H1 (cell line): ENCODE measurements at regions not wholly inside any gene's neighbourhood (a gene's known extent, or its start where the extent isn't known, plus 50 kb on each side); places are given as distances from the start of the nearest gene placed in this dataset.

ENCODE experiments used
- CTCF ChIA-PET: fragments of 300-600 bp; sonication (Branson Sonifier 250); formaldehyde crosslinking; loops from one replicate; lab custom pipeline; 2021; ENCODE audit not compliant: partially characterized antibody; lab: Charles Lee
- POLR2A ChIA-PET: fragments of 300-600 bp; sonication (Branson Sonifier 250); formaldehyde crosslinking; loops from one replicate; lab custom pipeline; 2021; ENCODE audit warnings: inconsistent platforms; ENCODE audit not compliant: partially characterized antibody; lab: Charles Lee
- DNase-seq, 2 experiments: peaks; one replicate each; pipeline versions ENCODE4 v3.0.0 to v3.0.0-alpha.2; 2010 to 2022; ENCODE audit warnings: low spot score in 2 of 2, low read depth in 1 of 2, mixed read lengths in 1 of 2
- FAIRE-seq: peaks from 2 replicates; lab custom pipeline; 2011; peaks lifted over from hg19 to GRCh38; lab: Jason Lieb, UNC
- H2AFZ ChIP-seq: 2 replicates; pipeline ENCODE4 v1.8.1; 2012; ENCODE audit warnings: low read length, inconsistent platforms
- H2AK5ac ChIP-seq: 2 replicates; pipeline ENCODE4 v1.6.1; 2013; ENCODE audit warnings: low read depth, low read length
- H2BK120ac ChIP-seq: replicated peaks from 2 replicates; pipeline ENCODE3; 2013; ENCODE audit warnings: low read depth, low read length, inconsistent platforms
- H2BK12ac ChIP-seq: 2 replicates; pipeline ENCODE4 v1.6.1; 2013; ENCODE audit warnings: low read depth, low read length
- H2BK15ac ChIP-seq: 2 replicates; pipeline ENCODE4 v1.6.1; 2013; ENCODE audit warnings: low read length
- H2BK20ac ChIP-seq: 2 replicates; pipeline ENCODE4 v1.6.1; 2013; ENCODE audit warnings: low read length
- H2BK5ac ChIP-seq: 2 replicates; pipeline ENCODE4 v1.6.1; 2013; ENCODE audit warnings: low read depth, low read length
- H3K14ac ChIP-seq: 2 replicates; pipeline ENCODE4 v1.6.1; 2013; ENCODE audit warnings: inconsistent platforms; ENCODE audit not compliant: insufficient read length
- H3K18ac ChIP-seq: 2 replicates; pipeline ENCODE4 v1.6.1; 2013; ENCODE audit warnings: low read length; ENCODE audit errors: extremely low read depth
- H3K23ac ChIP-seq: 2 replicates; pipeline ENCODE4 v1.6.1; 2013; ENCODE audit warnings: inconsistent platforms; ENCODE audit not compliant: insufficient read length
- H3K23me2 ChIP-seq: 2 replicates; pipeline ENCODE4 v1.6.1; 2013; ENCODE audit warnings: low read depth, low read length
- H3K27ac ChIP-seq: 2 replicates; pipeline ENCODE4 v1.6.1; 2011; ENCODE audit warnings: low read depth, low read length, inconsistent platforms
- H3K27me3 ChIP-seq, 4 experiments: replicated peaks in 1 of 4; 1 replicate in 1 of 4; 2 replicates in 3 of 4; pipeline versions ENCODE4 v1.6.1 to v1.8.1; 2011 to 2013; ENCODE audit warnings: low read length in 3 of 4, mild to moderate bottlenecking in 3 of 4, inconsistent platforms in 2 of 4, mixed read lengths in 2 of 4, moderate library complexity in 1 of 4; ENCODE audit not compliant: control insufficient read depth in 3 of 4, insufficient read depth in 3 of 4; ENCODE audit errors: extremely low read depth in 1 of 4
- H3K36me3 ChIP-seq, 4 experiments: 2 replicates each; pipeline versions ENCODE4 v1.6.1 to v1.8.1; 2011 to 2013; ENCODE audit warnings: mild to moderate bottlenecking in 4 of 4, low read length in 3 of 4, moderate library complexity in 2 of 4, control low read depth in 1 of 4, inconsistent platforms in 1 of 4; ENCODE audit not compliant: insufficient read depth in 4 of 4, control insufficient read depth in 2 of 4
- H3K4ac ChIP-seq: replicated peaks from 2 replicates; pipeline ENCODE3; 2013; ENCODE audit warnings: low read length, low read depth, mixed read lengths, inconsistent platforms; ENCODE audit not compliant: insufficient read length
- H3K4me1 ChIP-seq, 4 experiments: replicated peaks in 1 of 4; 1 replicate in 1 of 4; 2 replicates in 3 of 4; pipeline versions ENCODE4 v1.6.1 to v1.8.1; 2011 to 2013; ENCODE audit warnings: low read length in 3 of 4, inconsistent platforms in 2 of 4, mixed read lengths in 1 of 4; ENCODE audit not compliant: insufficient read depth in 4 of 4, control insufficient read depth in 3 of 4
- H3K4me2 ChIP-seq, 2 experiments: 2 replicates each; pipeline versions ENCODE4 v1.6.1 to v1.8.1; 2011 to 2013; ENCODE audit warnings: low read depth in 2 of 2, low read length in 2 of 2, control low read depth in 1 of 2, inconsistent platforms in 1 of 2, mild to moderate bottlenecking in 1 of 2; ENCODE audit not compliant: insufficient read depth in 1 of 2
- H3K4me3 ChIP-seq, 4 experiments: fragments of 200-600, 300-600 bp in 1 of 4; sonication (generic), shearing (Covaris generic), sonication (Bioruptor Twin) in 1 of 4; 2 replicates each; pipeline versions ENCODE4 v1.5.1 to v1.8.1; 2011 to 2016; ENCODE audit warnings: low read length in 4 of 4, low read depth in 3 of 4, control low read depth in 2 of 4, inconsistent platforms in 2 of 4, mild to moderate bottlenecking in 2 of 4, mixed read lengths in 1 of 4, moderate library complexity in 1 of 4; ENCODE audit not compliant: insufficient read depth in 2 of 4; ENCODE audit errors: extremely low read depth in 1 of 4
- H3K56ac ChIP-seq: replicated peaks from 2 replicates; pipeline ENCODE3; 2013; ENCODE audit warnings: low read depth, mild to moderate bottlenecking, mixed read lengths, low read length, inconsistent platforms; ENCODE audit not compliant: insufficient read length
- H3K79me1 ChIP-seq: 2 replicates; pipeline ENCODE4 v1.6.1; 2013; ENCODE audit warnings: low read depth, low read length, control low read depth
- H3K79me2 ChIP-seq, 2 experiments: 2 replicates each; pipeline versions ENCODE4 v1.6.1 to v1.8.1; 2012 to 2013; ENCODE audit warnings: low read length in 2 of 2, mild to moderate bottlenecking in 2 of 2, inconsistent platforms in 1 of 2; ENCODE audit not compliant: insufficient read depth in 2 of 2, control insufficient read depth in 1 of 2
- H3K9ac ChIP-seq, 4 experiments: replicated peaks in 1 of 4; 1 replicate in 1 of 4; 2 replicates in 3 of 4; pipeline versions ENCODE4 v1.6.1 to v1.8.1; 2011 to 2013; ENCODE audit warnings: low read depth in 3 of 4, low read length in 3 of 4, control low read depth in 2 of 4, mild to moderate bottlenecking in 2 of 4, moderate library complexity in 2 of 4, inconsistent platforms in 1 of 4; ENCODE audit errors: extremely low read depth in 1 of 4
- H3K9me3 ChIP-seq, 2 experiments: 2 replicates each; pipeline versions ENCODE4 v1.6.1 to v1.8.1; 2012 to 2013; ENCODE audit warnings: mild to moderate bottlenecking in 2 of 2, moderate library complexity in 2 of 2, control low read depth in 1 of 2, inconsistent platforms in 1 of 2, low read depth in 1 of 2, low read length in 1 of 2, mixed read lengths in 1 of 2; ENCODE audit not compliant: insufficient read depth in 2 of 2
- H4K20me1 ChIP-seq, 2 experiments: replicated peaks in 1 of 2; 2 replicates each; pipeline versions ENCODE3 to v1.8.1; 2011 to 2013; ENCODE audit warnings: inconsistent platforms in 2 of 2, low read length in 2 of 2, mild to moderate bottlenecking in 1 of 2; ENCODE audit not compliant: insufficient read depth in 2 of 2, control insufficient read depth in 1 of 2
- H4K5ac ChIP-seq: 2 replicates; pipeline ENCODE4 v1.6.1; 2013; ENCODE audit warnings: low read length, low read depth, mixed read lengths, inconsistent platforms; ENCODE audit not compliant: insufficient read length
- H4K8ac ChIP-seq: 2 replicates; pipeline ENCODE4 v1.8.0; 2013; ENCODE audit warnings: mild to moderate bottlenecking, moderate library complexity, low read length, inconsistent platforms; ENCODE audit not compliant: insufficient read depth; ENCODE audit errors: extremely low read depth
- H4K91ac ChIP-seq: replicated peaks from 2 replicates; pipeline ENCODE3; 2013; ENCODE audit warnings: low read length, mixed read lengths, inconsistent platforms; ENCODE audit not compliant: insufficient read length
- CBX5 ChIP-seq: fragments of 300-800, 300-1000 bp; sonication (generic); IDR thresholded peaks from 2 replicates; pipeline ENCODE4 v1.7.1; 2016; ENCODE audit warnings: antibody characterized with exemption, low read length, low read depth
- CTCF ChIP-seq, 3 experiments: IDR thresholded peaks; 1 replicate in 2 of 3; 2 replicates in 1 of 3; pipeline versions ENCODE4 v1.5.1 to v1.6.1; 2011; ENCODE audit warnings: low read length in 3 of 3, mild to moderate bottlenecking in 3 of 3, inconsistent platforms in 2 of 3, low read depth in 1 of 3, moderate library complexity in 1 of 3; ENCODE audit not compliant: insufficient read depth in 1 of 3; ENCODE audit errors: control extremely low read depth in 1 of 3
- GABPA ChIP-seq: IDR thresholded peaks from 2 replicates; pipeline ENCODE4 v1.6.1; 2011; ENCODE audit warnings: mild to moderate bottlenecking, low read length, moderate library complexity, borderline replicate concordance; ENCODE audit not compliant: insufficient read depth
- POLR2AphosphoS5 ChIP-seq: IDR thresholded peaks from 2 replicates; pipeline ENCODE4 v1.6.1; 2011; ENCODE audit warnings: low read depth, low read length
- RBBP5 ChIP-seq: IDR thresholded peaks from 2 replicates; pipeline ENCODE4 v1.7.1; 2012; ENCODE audit warnings: low read depth, mild to moderate bottlenecking, inconsistent platforms, low read length, moderate library complexity, borderline replicate concordance
- SP2 ChIP-seq: IDR thresholded peaks from 2 replicates; pipeline ENCODE4 v1.6.1; 2012; ENCODE audit warnings: mild to moderate bottlenecking, low read length, inconsistent platforms
- TCF12 ChIP-seq: IDR thresholded peaks from 2 replicates; pipeline ENCODE4 v1.6.1; 2011; ENCODE audit warnings: low read depth, mild to moderate bottlenecking, low read length
- YY1 ChIP-seq: IDR thresholded peaks from 2 replicates; pipeline ENCODE4 v1.6.1; 2011; ENCODE audit warnings: low read depth, mild to moderate bottlenecking, low read length
- WGBS, 2 experiments: shearing (Covaris generic) in 1 of 2; methylation state at CpG; one replicate each; pipeline versions ENCODE4 v1.1.6 to v1.1.7; 2013 to 2015; ENCODE audit warnings: low lambda C conversion rate in 2 of 2, mixed read lengths in 2 of 2, inconsistent platforms in 1 of 2, low coverage in 1 of 2, missing lambda C conversion rate in 1 of 2; ENCODE audit not compliant: insufficient replicate concordance in 2 of 2, insufficient coverage in 1 of 2, insufficient read length in 1 of 2; ENCODE audit errors: extremely low coverage in 1 of 2, missing lambda C conversion rate in 1 of 2; 5-methylcytosine and 5-hydroxymethylcytosine counted together

GRCh38 chr13:32878163-32878562, 138.1 kb upstream of the KL start:
- no peak for FAIRE-seq
- no peak for TF ChIP-seq TCF12
- no peak for TF ChIP-seq POLR2AphosphoS5
- no peak for TF ChIP-seq GABPA
- TF ChIP-seq CTCF (IDR thresholded peaks at IDR 0.05; ENCODE audit: control extremely low read depth in 1 of 3, insufficient read depth in 1 of 3, low read depth in 1 of 3, low read length in 3 of 3), result no peak
- no peak for TF ChIP-seq CBX5
- TF ChIP-seq SP2, result no peak
- no peak for TF ChIP-seq RBBP5
- no peak for TF ChIP-seq YY1

More at GRCh38 chr13:32878163-32878562, 138.1 kb upstream of the KL start:
- H3K56ac ChIP-seq, result no peak overlapping the region
- H4K8ac ChIP-seq, result no peak overlapping the region
- H2BK120ac ChIP-seq, result no peak overlapping the region
- H3K23me2 ChIP-seq, result no peaks in the 10 kb centered on the region
- no peak overlapping the region for H3K9ac ChIP-seq
- no peak overlapping the region for H2AFZ ChIP-seq
- no peak overlapping the region for H2BK5ac ChIP-seq
- H3K14ac ChIP-seq, result no peak overlapping the region
- H3K4me3 ChIP-seq, result no peak overlapping the region
- no peak for DNase-seq
- no peaks in the 10 kb centered on the region for H3K4me1 ChIP-seq
- H2BK15ac ChIP-seq, result no peak overlapping the region
- no peaks in the 10 kb centered on the region for H4K20me1 ChIP-seq
- H4K91ac ChIP-seq, result no peak overlapping the region
- H2BK12ac ChIP-seq, result no peak overlapping the region
- WGBS, 2 experiments, result 93% methylated on average over 4 of the region's 4 CpGs; no CpG with 5 or more reads in 1 of the 2 experiments
- no peaks in the 10 kb centered on the region for H3K9me3 ChIP-seq
- CTCF ChIA-PET, result interaction anchor here (0.6 kb wide), 2 partner anchors 209 to 229 kb away, joined by 3 read pairs; no protein-coding TSS in a partner anchor
- H3K18ac ChIP-seq, result no peak overlapping the region
- no peak overlapping the region for H4K5ac ChIP-seq
- no peaks in the 10 kb centered on the region for H3K27me3 ChIP-seq
- H3K79me1 ChIP-seq, result no peaks in the 10 kb centered on the region
- no peak overlapping the region for H3K23ac ChIP-seq
- no peaks in the 10 kb centered on the region for H3K36me3 ChIP-seq
- no peak overlapping the region for H2AK5ac ChIP-seq
- no peak overlapping the region for H2BK20ac ChIP-seq
- no peak overlapping the region for H3K4me2 ChIP-seq
- POLR2A ChIA-PET, result no interaction called here
- no peaks in the 10 kb centered on the region for H3K79me2 ChIP-seq
- no peak overlapping the region for H3K27ac ChIP-seq
- H3K4ac ChIP-seq, result no peak overlapping the region
